ENCODE measurements at regions not wholly inside any gene's neighbourhood (a gene's known extent, or its start where the extent isn't known, plus 50 kb on each side); places are given as distances from the start of the nearest gene placed in this dataset.
"Not testable (repeated sequence)": the region's sequence is repeated elsewhere in the genome, so short reads cannot be mapped to it uniquely, and the experiment has no call there.

GRCh38 chr9:95720496-95720895 is 155.0 kb upstream of the ERCC6L2 start:
- no peaks in the 10 kb centered on the region for H3K27me3 ChIP-seq (ENCODE audit: control insufficient read depth, insufficient read depth, low read length)
- no peaks in the 10 kb centered on the region for H3K36me3 ChIP-seq (ENCODE audit: control insufficient read depth, insufficient read depth, low read length)
- no peak overlapping the region for H3K4me3 ChIP-seq (ENCODE audit: low read depth, low read length)
- H3K27ac ChIP-seq (ENCODE audit: low read depth, low read length) = no peak overlapping the region
- H3K4me1 ChIP-seq (ENCODE audit: control insufficient read depth, insufficient read depth, low read length) = no peaks in the 10 kb centered on the region
- H3K9ac ChIP-seq (ENCODE audit: low read length) = no peak overlapping the region
- H3K9me3 ChIP-seq (ENCODE audit: control insufficient read depth, insufficient read depth, low read depth, low read length) = 0 out of 2 replicates have a peak, but pooled peaks cover 8% of the 10 kb centered on the region

- Histone ChIP-seq H3K4me3 (ENCODE audit: low read depth, low read length) (no peak overlapping the region), H3K27me3 (ENCODE audit: control insufficient read depth, insufficient read depth, low read length) (no peaks in the 10 kb centered on the region), H3K27ac (ENCODE audit: low read depth, low read length) (no peak overlapping the region), H3K9me3 (ENCODE audit: control insufficient read depth, insufficient read depth, low read depth, low read length) (peaks cover 10% of the 10 kb centered on the region; the same call in 1 of the 2 replicates), H3K9ac (ENCODE audit: low read length) (no peak overlapping the region), H3K4me1 (ENCODE audit: control insufficient read depth, insufficient read depth, low read length) (no peaks in the 10 kb centered on the region), H3K36me3 (ENCODE audit: control insufficient read depth, insufficient read depth, low read length) (no peaks in the 10 kb centered on the region)
Measured at GRCh38 chr9:95719354-95719753, 156.1 kb upstream of the ERCC6L2 start.

GRCh38 chr9:95718263-95718662 is 157.2 kb upstream of the ERCC6L2 start:
- Histone ChIP-seq H3K4me3 (ENCODE audit: low read depth, low read length) (no peak overlapping the region), H3K4me1 (ENCODE audit: control insufficient read depth, insufficient read depth, low read length) (no peaks in the 10 kb centered on the region), H3K27ac (ENCODE audit: low read depth, low read length) (no peak overlapping the region), H3K36me3 (ENCODE audit: control insufficient read depth, insufficient read depth, low read length) (no peaks in the 10 kb centered on the region), H3K9me3 (ENCODE audit: control insufficient read depth, insufficient read depth, low read depth, low read length) (peaks cover 10% of the 10 kb centered on the region; the same call in 1 of the 2 replicates), H3K9ac (ENCODE audit: low read length) (no peak overlapping the region), H3K27me3 (ENCODE audit: control insufficient read depth, insufficient read depth, low read length) (no peaks in the 10 kb centered on the region)

GRCh38 chr9:95715868-95716435 is 159.5 kb upstream of the ERCC6L2 start:
- Histone ChIP-seq H3K36me3 (ENCODE audit: control insufficient read depth, insufficient read depth, low read length) (no peaks in the 10 kb centered on the region), H3K9ac (ENCODE audit: low read length) (no peak overlapping the region), H3K4me1 (ENCODE audit: control insufficient read depth, insufficient read depth, low read length) (no peaks in the 10 kb centered on the region), H3K27ac (ENCODE audit: low read depth, low read length) (no peak overlapping the region), H3K4me3 (ENCODE audit: low read depth, low read length) (no peak overlapping the region), H3K9me3 (ENCODE audit: control insufficient read depth, insufficient read depth, low read depth, low read length) (peaks cover 10% of the 10 kb centered on the region; the same call in 1 of the 2 replicates), H3K27me3 (ENCODE audit: control insufficient read depth, insufficient read depth, low read length) (no peaks in the 10 kb centered on the region)

- H3K27ac ChIP-seq (ENCODE audit: low read depth, low read length) = no peak overlapping the region
- peaks cover 7% of the 10 kb centered on the region for H3K9me3 ChIP-seq (ENCODE audit: control insufficient read depth, insufficient read depth, low read depth, low read length)
- H3K4me1 ChIP-seq (ENCODE audit: control insufficient read depth, insufficient read depth, low read length) = no peaks in the 10 kb centered on the region
- no peaks in the 10 kb centered on the region for H3K36me3 ChIP-seq (ENCODE audit: control insufficient read depth, insufficient read depth, low read length)
- H3K9ac ChIP-seq (ENCODE audit: low read length) = no peak overlapping the region
- no peak overlapping the region for H3K4me3 ChIP-seq (ENCODE audit: low read depth, low read length)
- no peaks in the 10 kb centered on the region for H3K27me3 ChIP-seq (ENCODE audit: control insufficient read depth, insufficient read depth, low read length)
Measured at GRCh38 chr9:95710446-95710845, 165.0 kb upstream of the ERCC6L2 start.

- H3K36me3 ChIP-seq (ENCODE audit: control insufficient read depth, insufficient read depth, low read length) = no peaks in the 10 kb centered on the region
- peaks cover 12% of the 10 kb centered on the region; the same call in 1 of the 2 replicates for H3K9me3 ChIP-seq (ENCODE audit: control insufficient read depth, insufficient read depth, low read depth, low read length)
- no peak overlapping the region for H3K9ac ChIP-seq (ENCODE audit: low read length)
- H3K4me1 ChIP-seq (ENCODE audit: control insufficient read depth, insufficient read depth, low read length) = no peaks in the 10 kb centered on the region
- no peak overlapping the region for H3K27ac ChIP-seq (ENCODE audit: low read depth, low read length)
- no peak overlapping the region for H3K4me3 ChIP-seq (ENCODE audit: low read depth, low read length)
- H3K27me3 ChIP-seq (ENCODE audit: control insufficient read depth, insufficient read depth, low read length) = no peaks in the 10 kb centered on the region
Measured at GRCh38 chr9:95696701-95697100, 178.8 kb upstream of the ERCC6L2 start.

GRCh38 chr9:95691435-95691834 is 174.7 kb upstream of the PTCH1 start:
- Histone ChIP-seq H3K9ac (ENCODE audit: low read length) (no peak overlapping the region), H3K9me3 (ENCODE audit: control insufficient read depth, insufficient read depth, low read depth, low read length) (peaks cover 4% of the 10 kb centered on the region; the same call in 1 of the 2 replicates), H3K27ac (ENCODE audit: low read depth, low read length) (no peak overlapping the region), H3K4me3 (ENCODE audit: low read depth, low read length) (no peak overlapping the region), H3K27me3 (ENCODE audit: control insufficient read depth, insufficient read depth, low read length) (no peaks in the 10 kb centered on the region), H3K36me3 (ENCODE audit: control insufficient read depth, insufficient read depth, low read length) (no peaks in the 10 kb centered on the region), H3K4me1 (ENCODE audit: control insufficient read depth, insufficient read depth, low read length) (no peaks in the 10 kb centered on the region)

GRCh38 chr9:95689669-95690068 is 172.9 kb upstream of the PTCH1 start:
- Histone ChIP-seq H3K27me3 (ENCODE audit: control insufficient read depth, insufficient read depth, low read length) (no peaks in the 10 kb centered on the region), H3K9me3 (ENCODE audit: control insufficient read depth, insufficient read depth, low read depth, low read length) (peaks cover 4% of the 10 kb centered on the region; the same call in 1 of the 2 replicates), H3K27ac (ENCODE audit: low read depth, low read length) (no peak overlapping the region), H3K4me1 (ENCODE audit: control insufficient read depth, insufficient read depth, low read length) (no peaks in the 10 kb centered on the region), H3K9ac (ENCODE audit: low read length) (no peak overlapping the region), H3K36me3 (ENCODE audit: control insufficient read depth, insufficient read depth, low read length) (no peaks in the 10 kb centered on the region), H3K4me3 (ENCODE audit: low read depth, low read length) (no peak overlapping the region)

- no peak overlapping the region for H3K9ac ChIP-seq (ENCODE audit: low read length)
- H3K27ac ChIP-seq (ENCODE audit: low read depth, low read length) = no peak overlapping the region
- H3K4me1 ChIP-seq (ENCODE audit: control insufficient read depth, insufficient read depth, low read length) = no peaks in the 10 kb centered on the region
- H3K4me3 ChIP-seq (ENCODE audit: low read depth, low read length) = no peak overlapping the region
- peaks cover 5% of the 10 kb centered on the region; the same call in 1 of the 2 replicates for H3K9me3 ChIP-seq (ENCODE audit: control insufficient read depth, insufficient read depth, low read depth, low read length)
- H3K36me3 ChIP-seq (ENCODE audit: control insufficient read depth, insufficient read depth, low read length) = no peaks in the 10 kb centered on the region
- H3K27me3 ChIP-seq (ENCODE audit: control insufficient read depth, insufficient read depth, low read length) = no peaks in the 10 kb centered on the region
Measured at GRCh38 chr9:95684516-95684915, 167.7 kb upstream of the PTCH1 start.

- H3K9ac ChIP-seq (ENCODE audit: low read length); H3K36me3 ChIP-seq (ENCODE audit: control insufficient read depth, insufficient read depth, low read length); H3K4me1 ChIP-seq (ENCODE audit: control insufficient read depth, insufficient read depth, low read length); H3K27me3 ChIP-seq (ENCODE audit: control insufficient read depth, insufficient read depth, low read length); H3K4me3 ChIP-seq (ENCODE audit: low read depth, low read length); H3K27ac ChIP-seq (ENCODE audit: low read depth, low read length): not testable (repeated sequence)
- peaks cover 23% of the 10 kb centered on the region for H3K9me3 ChIP-seq (ENCODE audit: control insufficient read depth, insufficient read depth, low read depth, low read length)
Measured at GRCh38 chr9:95680306-95680705, 163.5 kb upstream of the PTCH1 start.

GRCh38 chr9:95679874-95680273 is 163.1 kb upstream of the PTCH1 start:
- H3K9me3 ChIP-seq (ENCODE audit: control insufficient read depth, insufficient read depth, low read depth, low read length) = peaks cover 23% of the 10 kb centered on the region
- H3K27ac ChIP-seq (ENCODE audit: low read depth, low read length) = no peak overlapping the region
- no peaks in the 10 kb centered on the region for H3K4me1 ChIP-seq (ENCODE audit: control insufficient read depth, insufficient read depth, low read length)
- no peaks in the 10 kb centered on the region for H3K36me3 ChIP-seq (ENCODE audit: control insufficient read depth, insufficient read depth, low read length)
- no peak overlapping the region for H3K9ac ChIP-seq (ENCODE audit: low read length)
- no peaks in the 10 kb centered on the region for H3K27me3 ChIP-seq (ENCODE audit: control insufficient read depth, insufficient read depth, low read length)
- no peak overlapping the region for H3K4me3 ChIP-seq (ENCODE audit: low read depth, low read length)
